Mesendoderm (in vitro differentiated cells): ENCODE measurements at regions not wholly inside any gene's neighbourhood (a gene's known extent, or its start where the extent isn't known, plus 50 kb on each side); places are given as distances from the start of the nearest gene placed in this dataset.

Experiments used
- DNase-seq: peaks from one replicate; pipeline ENCODE4 v3.0.0; 2013
- H2AK5ac ChIP-seq: 2 replicates; pipeline ENCODE4 v1.6.1; 2013; ENCODE audit warnings: low read length, inconsistent platforms
- H2BK120ac ChIP-seq: 2 replicates; pipeline ENCODE4 v1.6.1; 2013; ENCODE audit warnings: low read depth, mild to moderate bottlenecking, low read length, moderate library complexity, mixed read lengths
- H2BK15ac ChIP-seq: replicated peaks from 2 replicates; pipeline ENCODE4 v1.6.1; 2013; ENCODE audit warnings: low read depth, mild to moderate bottlenecking, moderate library complexity
- H2BK5ac ChIP-seq: 2 replicates; pipeline ENCODE4 v1.6.1; 2013; ENCODE audit warnings: low read length, inconsistent platforms
- H3K18ac ChIP-seq: 2 replicates; pipeline ENCODE4 v1.6.1; 2013; ENCODE audit warnings: mild to moderate bottlenecking, low read length, mixed read lengths
- H3K23ac ChIP-seq: one replicate; pipeline ENCODE4 v1.6.1; 2013; ENCODE audit warnings: low read length
- H3K27ac ChIP-seq: 2 replicates; pipeline ENCODE4 v1.5.1; 2013; ENCODE audit warnings: low read depth, mild to moderate bottlenecking, inconsistent platforms, low read length, moderate library complexity
- H3K27me3 ChIP-seq: 2 replicates; pipeline ENCODE4 v1.6.1; 2013; ENCODE audit warnings: low read length, control low read depth, mild to moderate bottlenecking, inconsistent platforms; ENCODE audit not compliant: insufficient read depth, poor library complexity
- H3K36me3 ChIP-seq: 2 replicates; pipeline ENCODE4 v1.6.1; 2013; ENCODE audit warnings: low read length, inconsistent platforms; ENCODE audit not compliant: control insufficient read depth, insufficient read depth
- H3K4ac ChIP-seq: one replicate; pipeline ENCODE4 v1.6.1; 2013; ENCODE audit warnings: low read depth, mild to moderate bottlenecking, low read length, moderate library complexity
- H3K4me1 ChIP-seq: 2 replicates; pipeline ENCODE4 v1.6.1; 2013; ENCODE audit warnings: low read depth, low read length, inconsistent platforms; ENCODE audit not compliant: control insufficient read depth
- H3K4me2 ChIP-seq: 2 replicates; pipeline ENCODE4 v1.6.1; 2013; ENCODE audit warnings: low read length
- H3K4me3 ChIP-seq: 2 replicates; pipeline ENCODE4 v1.5.1; 2013; ENCODE audit warnings: mild to moderate bottlenecking, low read length
- H3K56ac ChIP-seq: one replicate; pipeline ENCODE4 v1.6.1; 2013; ENCODE audit warnings: low read length
- H3K79me1 ChIP-seq: 2 replicates; pipeline ENCODE4 v1.6.1; 2013; ENCODE audit warnings: low read length, inconsistent platforms
- H3K79me2 ChIP-seq: 2 replicates; pipeline ENCODE4 v1.6.1; 2013; ENCODE audit warnings: mild to moderate bottlenecking, low read length; ENCODE audit not compliant: control insufficient read depth, insufficient read depth
- H3K9ac ChIP-seq: 2 replicates; pipeline ENCODE4 v1.6.1; 2013; ENCODE audit warnings: low read length, inconsistent platforms
- H4K5ac ChIP-seq: one replicate; pipeline ENCODE4 v1.6.1; 2013; ENCODE audit warnings: low read length
- H4K8ac ChIP-seq: one replicate; pipeline ENCODE4 v1.6.1; 2013; ENCODE audit warnings: low read depth, mild to moderate bottlenecking, control low read depth, low read length, moderate library complexity
- WGBS: extraction: QIAGEN DNeasy Blood & Tissue Kit; methylation state at CpG from one replicate; pipeline ENCODE4 v1.1.7; 2013; ENCODE audit warnings: low lambda C conversion rate, missing lambda C conversion rate; ENCODE audit not compliant: insufficient coverage; ENCODE audit errors: extremely low coverage; 5-methylcytosine and 5-hydroxymethylcytosine counted together

GRCh38 chr15:35665896-35666536 lies 120.1 kb upstream of the DPH6 start:
- H2BK15ac ChIP-seq, result peak overlapping the region; percentile 57
- DNase-seq, result no peak
- H3K4me1 ChIP-seq, result peaks cover 6% of the 10 kb centered on the region
- H3K56ac ChIP-seq, result no peak overlapping the region
- H3K79me2 ChIP-seq, result no peaks in the 10 kb centered on the region
- WGBS, result no CpG with 5 or more reads among the region's 9 CpGs
- no peak overlapping the region for H3K4me2 ChIP-seq
- no peak overlapping the region for H3K9ac ChIP-seq
- H2BK5ac ChIP-seq, result no peak overlapping the region
- H4K8ac ChIP-seq, result no peak overlapping the region
- H3K18ac ChIP-seq, result peak overlapping the region; percentile 28
- no peak overlapping the region for H3K23ac ChIP-seq
- H3K27ac ChIP-seq, result no peak overlapping the region
- H2AK5ac ChIP-seq, result no peak overlapping the region
- no peaks in the 10 kb centered on the region for H3K36me3 ChIP-seq
- H3K27me3 ChIP-seq, result no peaks in the 10 kb centered on the region
- no peak overlapping the region for H3K4ac ChIP-seq
- no peak overlapping the region for H4K5ac ChIP-seq
- no peak overlapping the region for H3K4me3 ChIP-seq
- H3K79me1 ChIP-seq, result no peaks in the 10 kb centered on the region
- H2BK120ac ChIP-seq, result no peak overlapping the region

GRCh38 chr15:35667908-35668307 lies 121.9 kb upstream of the DPH6 start:
- no peaks in the 10 kb centered on the region for H3K36me3 ChIP-seq
- H4K5ac ChIP-seq, result no peak overlapping the region
- H2AK5ac ChIP-seq, result no peak overlapping the region
- H4K8ac ChIP-seq, result no peak overlapping the region
- no peak overlapping the region for H2BK5ac ChIP-seq
- peak; percentile 56 for DNase-seq
- no peaks in the 10 kb centered on the region for H3K79me2 ChIP-seq
- no peak overlapping the region for H3K56ac ChIP-seq
- H3K9ac ChIP-seq, result no peak overlapping the region
- no peak overlapping the region for H3K23ac ChIP-seq
- no peak overlapping the region for H3K4me2 ChIP-seq
- no peak overlapping the region for H2BK120ac ChIP-seq
- peak overlapping the region; percentile 64 for H3K18ac ChIP-seq
- no peak overlapping the region for H3K4me3 ChIP-seq
- no peaks in the 10 kb centered on the region for H3K79me1 ChIP-seq
- no peak overlapping the region for H3K27ac ChIP-seq
- peak overlapping the region; percentile 79 for H3K4ac ChIP-seq
- WGBS, result no CpG with 5 or more reads among the region's 1 CpG
- H2BK15ac ChIP-seq, result peak overlapping the region; percentile 98
- peaks cover 6% of the 10 kb centered on the region for H3K4me1 ChIP-seq
- no peaks in the 10 kb centered on the region for H3K27me3 ChIP-seq

GRCh38 chr15:35669021-35669420 lies 123.1 kb upstream of the DPH6 start:
- no peak overlapping the region for H3K4me2 ChIP-seq
- H3K18ac ChIP-seq, result no peak overlapping the region
- H3K79me1 ChIP-seq, result no peaks in the 10 kb centered on the region
- H3K56ac ChIP-seq, result peak overlapping the region; percentile 53
- H3K27ac ChIP-seq, result peak overlapping the region; percentile 66
- no peak overlapping the region for H4K5ac ChIP-seq
- H3K23ac ChIP-seq, result no peak overlapping the region
- H2BK5ac ChIP-seq, result no peak overlapping the region
- H4K8ac ChIP-seq, result no peak overlapping the region
- no peak overlapping the region for H2AK5ac ChIP-seq
- H2BK120ac ChIP-seq, result no peak overlapping the region
- DNase-seq, result peak; percentile 93
- no peak overlapping the region for H3K9ac ChIP-seq
- no peak overlapping the region for H2BK15ac ChIP-seq
- peak overlapping the region; percentile 78 for H3K4ac ChIP-seq
- peaks cover 6% of the 10 kb centered on the region for H3K4me1 ChIP-seq
- WGBS, result no CpG with 5 or more reads among the region's 3 CpGs
- H3K36me3 ChIP-seq, result no peaks in the 10 kb centered on the region
- no peaks in the 10 kb centered on the region for H3K79me2 ChIP-seq
- H3K4me3 ChIP-seq, result no peak overlapping the region
- no peaks in the 10 kb centered on the region for H3K27me3 ChIP-seq

GRCh38 chr15:35669432-35670045 lies 123.6 kb upstream of the DPH6 start:
- Histone ChIP-seq H3K56ac (peak overlapping the region; percentile 53), H3K23ac (no peak overlapping the region)
- WGBS, result no CpG with 5 or more reads among the region's 5 CpGs

GRCh38 chr15:35671197-35671596 lies 125.2 kb upstream of the DPH6 start:
- Histone ChIP-seq H3K18ac (no peak overlapping the region), H3K4ac (no peak overlapping the region), H3K27me3 (no peaks in the 10 kb centered on the region), H3K79me1 (no peaks in the 10 kb centered on the region), H2BK15ac (no peak overlapping the region), H4K8ac (no peak overlapping the region), H2BK120ac (no peak overlapping the region), H3K36me3 (no peaks in the 10 kb centered on the region), H3K27ac (no peak overlapping the region), H3K4me1 (peaks cover 6% of the 10 kb centered on the region), H3K79me2 (no peaks in the 10 kb centered on the region), H3K56ac (no peak overlapping the region), H3K9ac (no peak overlapping the region), H2AK5ac (no peak overlapping the region), H3K4me2 (no peak overlapping the region), H4K5ac (no peak overlapping the region), H2BK5ac (no peak overlapping the region), H3K4me3 (no peak overlapping the region), H3K23ac (no peak overlapping the region)
- no peak for DNase-seq

More at GRCh38 chr15:35669432-35670045, 123.6 kb upstream of the DPH6 start:
- no peak overlapping the region for H3K4me2 ChIP-seq
- no peak overlapping the region for H2AK5ac ChIP-seq
- H3K9ac ChIP-seq, result no peak overlapping the region
- peak overlapping the region; percentile 78 for H3K4ac ChIP-seq
- DNase-seq, result peak; percentile 65
- no peaks in the 10 kb centered on the region for H3K79me1 ChIP-seq
- H2BK15ac ChIP-seq, result no peak overlapping the region
- H3K18ac ChIP-seq, result no peak overlapping the region
- no peaks in the 10 kb centered on the region for H3K27me3 ChIP-seq
- H3K36me3 ChIP-seq, result no peaks in the 10 kb centered on the region
- no peak overlapping the region for H2BK120ac ChIP-seq
- no peak overlapping the region for H2BK5ac ChIP-seq
- peak overlapping the region; percentile 66 for H3K27ac ChIP-seq
- H4K5ac ChIP-seq, result no peak overlapping the region
- no peak overlapping the region for H3K4me3 ChIP-seq
- peaks cover 6% of the 10 kb centered on the region for H3K4me1 ChIP-seq
- no peak overlapping the region for H4K8ac ChIP-seq
- no peaks in the 10 kb centered on the region for H3K79me2 ChIP-seq

DNA sequence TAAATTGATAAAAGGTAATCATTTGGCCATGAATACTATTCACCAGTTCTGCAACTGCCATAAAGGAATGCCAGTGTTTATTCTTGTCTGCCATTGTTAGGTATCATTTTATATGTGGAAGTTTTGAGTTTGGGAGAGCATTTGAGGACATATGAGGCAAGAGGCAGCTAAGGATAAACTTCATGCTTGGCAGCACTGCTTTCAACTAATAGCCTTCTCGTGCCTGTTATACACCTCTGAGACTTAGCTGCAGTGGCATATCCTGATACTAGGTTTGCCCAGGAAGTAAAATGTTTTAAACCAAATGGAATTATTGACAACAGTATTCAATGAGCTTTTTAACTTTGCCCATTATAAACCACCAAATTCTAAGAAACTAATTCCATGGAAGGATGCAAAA lies 126.0 kb upstream of the DPH6 start:
- Histone ChIP-seq H3K9ac (no peak overlapping the region), H3K56ac (no peak overlapping the region), H4K8ac (no peak overlapping the region), H2BK15ac (peak overlapping the region; percentile 85), H3K23ac (no peak overlapping the region), H3K27ac (no peak overlapping the region), H3K79me1 (no peaks in the 10 kb centered on the region), H3K4me3 (no peak overlapping the region), H3K4me1 (peaks cover 6% of the 10 kb centered on the region), H3K18ac (peak overlapping the region; percentile 75), H3K27me3 (no peaks in the 10 kb centered on the region), H2AK5ac (no peak overlapping the region), H3K36me3 (no peaks in the 10 kb centered on the region), H3K4me2 (no peak overlapping the region), H3K79me2 (no peaks in the 10 kb centered on the region), H2BK120ac (no peak overlapping the region), H2BK5ac (no peak overlapping the region), H3K4ac (no peak overlapping the region), H4K5ac (no peak overlapping the region)
- DNase-seq, result no peak
- no CpG with 5 or more reads among the region's 1 CpG for WGBS
